K562 (cell line): ENCODE measurements at regions not wholly inside any gene's neighbourhood (a gene's known extent, or its start where the extent isn't known, plus 50 kb on each side); places are given as distances from the start of the nearest gene placed in this dataset.

Experiments used
- ATAC-seq: fragments of 200-7000 bp; cut with Tn5 transposase; 3 replicates; pipeline ENCODE4 v1.9.1; 2020; ENCODE audit warnings: moderate library complexity
- BruUV-seq: library from RNA; stranded (reverse); fragments of 400-500 nt; replicated peaks from 2 replicates; lab custom pipeline; 2021; lab: Mats Ljungman, UMichigan
- CTCF ChIA-PET: fragments of 300-600 bp; formaldehyde crosslinking; extraction: SDS; loops from one replicate; lab custom pipeline; 2021; ENCODE audit warnings: low intra/inter-chr PET ratio; lab: Yijun Ruan, JAX
- POLR2A ChIA-PET: fragments of 300-600, 350-650 bp; sonication (Branson Sonifier 250); formaldehyde crosslinking; extraction: SDS; loops from one replicate; lab custom pipeline; 2021; ENCODE audit warnings: antibody characterized with exemption, inconsistent platforms; lab: Yijun Ruan, JAX
- DNase-seq, 4 experiments: peaks; one replicate each; pipeline versions ENCODE4 v3.0.0 to v3.0.0-alpha.2; 2011 to 2018; ENCODE audit warnings: low spot score in 3 of 4, mixed read lengths in 3 of 4; ENCODE audit errors: extremely low read depth in 1 of 4
- FAIRE-seq: peaks from 2 replicates; lab custom pipeline; 2011; peaks lifted over from hg19 to GRCh38; lab: Jason Lieb, UNC
- H2AFZ ChIP-seq: 2 replicates; pipeline ENCODE4 v1.6.0; 2011; ENCODE audit warnings: low read depth, low read length, control low read depth, inconsistent platforms
- H3K27ac ChIP-seq: fragments of 200-600 bp; 3 replicates; pipeline ENCODE4 v1.8.0; 2011; ENCODE audit warnings: low read depth, mild to moderate bottlenecking, control low read depth, inconsistent platforms, low read length, moderate library complexity, mixed read lengths; ENCODE audit errors: extremely low read depth
- H3K27me3 ChIP-seq, 2 experiments: fragments of 300-600 bp in 1 of 2; 2 replicates in 1 of 2; 3 replicates in 1 of 2; pipeline versions ENCODE4 v1.6.0 to v1.8.0; 2011; ENCODE audit warnings: inconsistent platforms in 2 of 2, low read length in 2 of 2, mild to moderate bottlenecking in 1 of 2, mixed read lengths in 1 of 2, moderate library complexity in 1 of 2; ENCODE audit not compliant: control insufficient read depth in 2 of 2, insufficient read depth in 2 of 2
- H3K36me3 ChIP-seq: fragments of 300-600 bp; 3 replicates; pipeline ENCODE4 v1.8.0; 2011; ENCODE audit warnings: mild to moderate bottlenecking, low read length, inconsistent platforms; ENCODE audit not compliant: control insufficient read depth, insufficient read depth
- H3K4me1 ChIP-seq, 2 experiments: fragments of 200-600 bp in 1 of 2; replicated peaks in 1 of 2; 2 replicates in 1 of 2; 3 replicates in 1 of 2; pipeline versions ENCODE4 v1.5.1 to v1.8.0; 2011; ENCODE audit warnings: inconsistent platforms in 2 of 2, low read length in 2 of 2, mild to moderate bottlenecking in 1 of 2, mixed read lengths in 1 of 2, moderate library complexity in 1 of 2; ENCODE audit not compliant: control insufficient read depth in 2 of 2, insufficient read depth in 2 of 2
- H3K4me2 ChIP-seq: 2 replicates; pipeline ENCODE4 v1.6.1; 2011; ENCODE audit warnings: low read length, control low read depth, inconsistent platforms, mixed read lengths; ENCODE audit not compliant: insufficient read depth
- H3K4me3 ChIP-seq: fragments of 200-600 bp; sonication (generic), shearing (Covaris generic); 2 replicates; pipeline ENCODE4 v1.5.1; 2016; ENCODE audit warnings: control low read depth, inconsistent platforms
- H3K79me2 ChIP-seq: fragments of 200-600 bp; 3 replicates; pipeline ENCODE4 v1.8.0; 2011; ENCODE audit warnings: low read length, inconsistent platforms; ENCODE audit not compliant: control insufficient read depth, insufficient read depth
- H3K9ac ChIP-seq, 2 experiments: 2 replicates each; pipeline versions ENCODE4 v1.6.0 to v1.6.1; 2011; ENCODE audit warnings: low read depth in 2 of 2, low read length in 2 of 2, control low read depth in 1 of 2, inconsistent platforms in 1 of 2, mild to moderate bottlenecking in 1 of 2, mixed read lengths in 1 of 2; ENCODE audit not compliant: insufficient read depth in 1 of 2
- H3K9me1 ChIP-seq: one replicate; pipeline ENCODE4 v1.6.0; 2011; ENCODE audit warnings: inconsistent platforms, mild to moderate bottlenecking, low read length, moderate library complexity; ENCODE audit not compliant: control insufficient read depth, insufficient read depth
- H3K9me3 ChIP-seq: replicated peaks from 2 replicates; pipeline ENCODE4 v1.5.1; 2011; ENCODE audit warnings: low read depth, low read length, inconsistent platforms; ENCODE audit not compliant: control insufficient read depth, insufficient read depth
- H4K20me1 ChIP-seq: replicated peaks from 2 replicates; pipeline ENCODE4 v1.6.1; 2011; ENCODE audit warnings: low read length, inconsistent platforms, mixed read lengths; ENCODE audit not compliant: control insufficient read depth, insufficient read depth
- CBFB ChIP-seq: sonication (generic); formaldehyde crosslinking; IDR thresholded peaks from 2 replicates; pipeline ENCODE4 v1.4.0; 2020; ENCODE audit warnings: mild to moderate bottlenecking, missing genetic modification reagents
- CBX1 ChIP-seq: sonication (generic); IDR thresholded peaks from 2 replicates; pipeline ENCODE4 v1.6.1; 2016; ENCODE audit warnings: antibody characterized with exemption, low read depth, mild to moderate bottlenecking
- CCNT2 ChIP-seq: IDR thresholded peaks from 2 replicates; pipeline ENCODE4 v1.6.1; 2011; ENCODE audit warnings: borderline replicate concordance, low read depth, mild to moderate bottlenecking, moderate library complexity, mixed read lengths, low read length; ENCODE audit not compliant: insufficient read length; ENCODE audit errors: extremely low read depth
- CHD1 ChIP-seq: fragments of 200-600 bp; sonication (generic); IDR thresholded peaks from one replicate; pipeline ENCODE4 v1.6.1; 2012; ENCODE audit warnings: mild to moderate bottlenecking, moderate library complexity, low read length, inconsistent platforms
- MAFF ChIP-seq: IDR thresholded peaks from 2 replicates; pipeline ENCODE4 v1.6.1; 2012; ENCODE audit warnings: low read length, improper control_type of control experiment
- NFYB ChIP-seq: IDR thresholded peaks from 2 replicates; pipeline ENCODE4 v1.6.1; 2011; ENCODE audit warnings: mild to moderate bottlenecking, moderate library complexity; ENCODE audit not compliant: insufficient read length; ENCODE audit errors: extremely low read depth
- POLR3G ChIP-seq: IDR thresholded peaks from 2 replicates; pipeline ENCODE4 v1.6.1; 2011; ENCODE audit not compliant: insufficient read length, insufficient replicate concordance; ENCODE audit errors: extremely low read depth
- SETDB1 ChIP-seq: IDR thresholded peaks from one replicate; pipeline ENCODE4 v1.6.1; 2012; ENCODE audit warnings: low read length, control low read depth, inconsistent platforms
- SMC3 ChIP-seq: conservative IDR thresholded peaks from 2 replicates; pipeline ENCODE4 v1.6.1; 2011; ENCODE audit warnings: low read depth, low read length, improper control_type of control experiment; ENCODE audit not compliant: insufficient read depth
- ZNF41 ChIP-seq: fragments of 250-450 bp; sonication (Bioruptor Pico); conservative IDR thresholded peaks from 2 replicates; pipeline ENCODE4 v1.4.0; 2020; ENCODE audit warnings: mild to moderate bottlenecking
- WGBS: fragments of 100-300 bp; shearing (Covaris generic); methylation state at CpG from one replicate; pipeline ENCODE4 v1.1.6; 2016; ENCODE audit warnings: low coverage, mixed read lengths; ENCODE audit not compliant: insufficient coverage; ENCODE audit errors: missing lambda C conversion rate; 5-methylcytosine and 5-hydroxymethylcytosine counted together
- in situ Hi-C: fragments of 300-500 bp; cut with MboI; formaldehyde crosslinking; loops from 4 replicates; pipeline ENCODE4 v1.15.0; 2018; ENCODE audit warnings: inconsistent platforms, mixed read lengths
- intact Hi-C: fragments of 100-400 bp; cut with micrococcal nuclease; formaldehyde crosslinking; loops from 2 replicates; pipeline ENCODE4 v1.14.2; 2022
- TF ChIP-seq, protein P1 (sequence below), 2 experiments: fragments of 200-800 bp in 1 of 2; sonication (Bioruptor generic) in 1 of 2; sonication (generic) in 1 of 2; formaldehyde crosslinking in 1 of 2; IDR thresholded peaks in 1 of 2; conservative IDR thresholded peaks in 1 of 2; 2 replicates each; pipeline versions ENCODE4 v1.5.0 to v1.6.1; 2016 to 2020; ENCODE audit warnings: missing compliant biosample characterization in 1 of 2, missing genetic modification characterization in 1 of 2, missing genetic modification reagents in 1 of 2
- TF ChIP-seq, protein P2 (sequence below): fragments of 450-650 bp; IDR thresholded peaks from 2 replicates; pipeline ENCODE4 v1.6.1; 2016
- TF ChIP-seq, protein P3 (sequence below): fragments of 450-650 bp; conservative IDR thresholded peaks from 2 replicates; pipeline ENCODE4 v1.6.1; 2016; ENCODE audit warnings: missing genetic modification characterization, low read depth, mild to moderate bottlenecking, control low read depth, missing compliant biosample characterization
- TF ChIP-seq, protein P4 (sequence below), 2 experiments: IDR thresholded peaks; 2 replicates each; pipeline ENCODE4 v1.6.1; 2012; ENCODE audit warnings: improper control_type of control experiment in 2 of 2, low read depth in 2 of 2, low read length in 2 of 2, borderline replicate concordance in 1 of 2

DNA sequence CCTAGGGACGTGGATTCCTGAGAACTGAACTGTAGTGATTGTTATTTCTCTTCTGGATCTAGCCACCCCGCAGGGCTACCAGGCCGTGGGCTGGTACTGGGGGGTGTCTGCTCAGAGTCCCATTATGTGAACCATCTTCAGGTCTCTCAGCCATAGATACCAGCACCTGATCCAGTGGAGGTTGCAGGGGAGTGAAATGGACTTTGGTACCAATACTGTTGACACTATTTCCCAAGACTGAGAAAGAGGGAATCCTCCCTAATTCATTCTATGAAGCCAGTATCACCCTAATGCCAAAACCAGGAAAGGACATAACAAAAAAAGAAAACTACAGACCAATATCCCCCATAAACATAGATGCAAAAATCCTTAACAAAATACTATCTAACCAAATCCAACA is 237.0 kb upstream of the AGTR1 start:
- Histone ChIP-seq H3K36me3 (no peaks in the 10 kb centered on the region), H3K9me1 (no peaks in the 10 kb centered on the region), H3K4me3 (no peak overlapping the region), H2AFZ (no peak overlapping the region), H3K4me1 (no peaks in the 10 kb centered on the region), H3K9ac (no peak overlapping the region), H3K27me3 (no peaks in the 10 kb centered on the region), H3K27ac (no peak overlapping the region), H3K4me2 (no peak overlapping the region), H3K79me2 (no peaks in the 10 kb centered on the region), H3K9me3 (no peaks in the 10 kb centered on the region), H4K20me1 (no peaks in the 10 kb centered on the region)
- ATAC-seq = no peak
- CTCF ChIA-PET = no interaction called here
- BruUV-seq = no TSS peak
- no peak for DNase-seq
- FAIRE-seq = no peak
- TF ChIP-seq CBFB = no peak
- TF ChIP-seq CBX1 = no peak
- no peak for TF ChIP-seq SETDB1
- no peak for TF ChIP-seq CCNT2
- TF ChIP-seq, protein P1, sequence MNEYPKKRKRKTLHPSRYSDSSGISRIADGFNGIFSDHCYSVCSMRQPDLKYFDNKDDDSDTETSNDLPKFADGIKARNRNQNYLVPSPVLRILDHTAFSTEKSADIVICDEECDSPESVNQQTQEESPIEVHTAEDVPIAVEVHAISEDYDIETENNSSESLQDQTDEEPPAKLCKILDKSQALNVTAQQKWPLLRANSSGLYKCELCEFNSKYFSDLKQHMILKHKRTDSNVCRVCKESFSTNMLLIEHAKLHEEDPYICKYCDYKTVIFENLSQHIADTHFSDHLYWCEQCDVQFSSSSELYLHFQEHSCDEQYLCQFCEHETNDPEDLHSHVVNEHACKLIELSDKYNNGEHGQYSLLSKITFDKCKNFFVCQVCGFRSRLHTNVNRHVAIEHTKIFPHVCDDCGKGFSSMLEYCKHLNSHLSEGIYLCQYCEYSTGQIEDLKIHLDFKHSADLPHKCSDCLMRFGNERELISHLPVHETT (CRISPR knock-in tag; conservative IDR thresholded peaks at IDR 0.05 in 1 of 2, IDR thresholded peaks at IDR 0.05 in 1 of 2) = no peak
- TF ChIP-seq, protein P2, sequence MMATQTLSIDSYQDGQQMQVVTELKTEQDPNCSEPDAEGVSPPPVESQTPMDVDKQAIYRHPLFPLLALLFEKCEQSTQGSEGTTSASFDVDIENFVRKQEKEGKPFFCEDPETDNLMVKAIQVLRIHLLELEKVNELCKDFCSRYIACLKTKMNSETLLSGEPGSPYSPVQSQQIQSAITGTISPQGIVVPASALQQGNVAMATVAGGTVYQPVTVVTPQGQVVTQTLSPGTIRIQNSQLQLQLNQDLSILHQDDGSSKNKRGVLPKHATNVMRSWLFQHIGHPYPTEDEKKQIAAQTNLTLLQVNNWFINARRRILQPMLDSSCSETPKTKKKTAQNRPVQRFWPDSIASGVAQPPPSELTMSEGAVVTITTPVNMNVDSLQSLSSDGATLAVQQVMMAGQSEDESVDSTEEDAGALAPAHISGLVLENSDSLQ = no peak
- TF ChIP-seq NFYB = no peak
- TF ChIP-seq SMC3 = no peak
- TF ChIP-seq, protein P3, sequence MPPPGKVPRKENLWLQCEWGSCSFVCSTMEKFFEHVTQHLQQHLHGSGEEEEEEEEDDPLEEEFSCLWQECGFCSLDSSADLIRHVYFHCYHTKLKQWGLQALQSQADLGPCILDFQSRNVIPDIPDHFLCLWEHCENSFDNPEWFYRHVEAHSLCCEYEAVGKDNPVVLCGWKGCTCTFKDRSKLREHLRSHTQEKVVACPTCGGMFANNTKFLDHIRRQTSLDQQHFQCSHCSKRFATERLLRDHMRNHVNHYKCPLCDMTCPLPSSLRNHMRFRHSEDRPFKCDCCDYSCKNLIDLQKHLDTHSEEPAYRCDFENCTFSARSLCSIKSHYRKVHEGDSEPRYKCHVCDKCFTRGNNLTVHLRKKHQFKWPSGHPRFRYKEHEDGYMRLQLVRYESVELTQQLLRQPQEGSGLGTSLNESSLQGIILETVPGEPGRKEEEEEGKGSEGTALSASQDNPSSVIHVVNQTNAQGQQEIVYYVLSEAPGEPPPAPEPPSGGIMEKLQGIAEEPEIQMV (tag) = no peak
- TF ChIP-seq CHD1 = no peak
- no peak for TF ChIP-seq POLR3G
- TF ChIP-seq, protein P4, sequence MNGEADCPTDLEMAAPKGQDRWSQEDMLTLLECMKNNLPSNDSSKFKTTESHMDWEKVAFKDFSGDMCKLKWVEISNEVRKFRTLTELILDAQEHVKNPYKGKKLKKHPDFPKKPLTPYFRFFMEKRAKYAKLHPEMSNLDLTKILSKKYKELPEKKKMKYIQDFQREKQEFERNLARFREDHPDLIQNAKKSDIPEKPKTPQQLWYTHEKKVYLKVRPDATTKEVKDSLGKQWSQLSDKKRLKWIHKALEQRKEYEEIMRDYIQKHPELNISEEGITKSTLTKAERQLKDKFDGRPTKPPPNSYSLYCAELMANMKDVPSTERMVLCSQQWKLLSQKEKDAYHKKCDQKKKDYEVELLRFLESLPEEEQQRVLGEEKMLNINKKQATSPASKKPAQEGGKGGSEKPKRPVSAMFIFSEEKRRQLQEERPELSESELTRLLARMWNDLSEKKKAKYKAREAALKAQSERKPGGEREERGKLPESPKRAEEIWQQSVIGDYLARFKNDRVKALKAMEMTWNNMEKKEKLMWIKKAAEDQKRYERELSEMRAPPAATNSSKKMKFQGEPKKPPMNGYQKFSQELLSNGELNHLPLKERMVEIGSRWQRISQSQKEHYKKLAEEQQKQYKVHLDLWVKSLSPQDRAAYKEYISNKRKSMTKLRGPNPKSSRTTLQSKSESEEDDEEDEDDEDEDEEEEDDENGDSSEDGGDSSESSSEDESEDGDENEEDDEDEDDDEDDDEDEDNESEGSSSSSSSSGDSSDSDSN (IDR thresholded peaks at IDR 0.05; ENCODE audit: borderline replicate concordance in 1 of 2, low read depth in 2 of 2, low read length in 2 of 2) = no peak
- TF ChIP-seq MAFF = no peak
- TF ChIP-seq ZNF41 = no peak
- 10% methylated on average over 3 of the region's 3 CpGs for WGBS
- in situ Hi-C loops = no loop called here
- POLR2A ChIA-PET = no interaction called here
- intact Hi-C loops = no loop called here
